GM19023 (cell line): ENCODE measurements at regions not wholly inside any gene's neighbourhood (a gene's known extent, or its start where the extent isn't known, plus 50 kb on each side); places are given as distances from the start of the nearest gene placed in this dataset.

ENCODE experiments used
- ATAC-seq: cut with Tn5 transposase; IDR thresholded peaks from one replicate; pipeline ENCODE4 v1.9.1; 2021; ENCODE audit warnings: mild to moderate bottlenecking, moderate library complexity; ENCODE audit not compliant: unreplicated experiment

- ATAC-seq: no peak
Measured at GRCh38 chr7:118563311-118563710, 338.8 kb downstream of the ANKRD7 start.

DNA sequence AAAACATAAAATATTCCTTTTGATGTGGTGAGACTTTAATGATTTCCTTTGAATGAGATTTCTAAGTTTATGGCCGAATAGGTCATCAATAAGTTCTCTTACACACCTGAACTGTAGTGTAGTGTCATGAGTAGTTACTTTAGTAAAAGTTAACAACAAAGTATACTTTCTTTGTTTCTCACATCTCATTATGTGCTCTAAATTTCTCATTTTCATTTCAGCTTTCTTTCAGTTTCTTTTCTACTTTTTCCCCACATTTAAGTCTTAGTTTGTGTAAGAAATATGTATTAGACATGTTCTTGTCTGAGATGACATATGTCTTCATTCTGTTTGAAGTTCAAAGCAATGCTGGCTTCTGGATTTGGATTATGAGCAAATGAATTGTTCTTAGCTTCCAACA is 348.1 kb downstream of the ANKRD7 start:
- no peak for ATAC-seq

DNA sequence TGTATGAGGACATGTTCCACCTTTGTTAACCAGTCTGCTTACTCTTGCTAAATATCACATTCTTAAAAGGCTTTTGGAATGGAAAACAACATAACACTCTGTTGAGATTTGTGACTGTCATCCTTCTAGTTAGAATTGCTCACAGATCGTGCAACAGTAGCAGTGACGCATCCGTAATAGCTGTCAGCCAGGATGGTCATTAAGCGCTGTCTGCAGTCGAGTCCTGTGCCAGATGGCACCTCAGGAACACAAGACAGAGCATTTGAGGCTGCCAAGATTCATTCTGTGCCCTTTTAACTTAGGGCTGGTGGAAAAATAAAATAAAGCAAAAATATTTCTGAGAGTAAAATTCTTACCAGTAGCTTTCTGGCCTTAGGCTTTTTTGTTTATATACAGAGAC is 348.6 kb downstream of the ANKRD7 start:
- no peak for ATAC-seq

DNA sequence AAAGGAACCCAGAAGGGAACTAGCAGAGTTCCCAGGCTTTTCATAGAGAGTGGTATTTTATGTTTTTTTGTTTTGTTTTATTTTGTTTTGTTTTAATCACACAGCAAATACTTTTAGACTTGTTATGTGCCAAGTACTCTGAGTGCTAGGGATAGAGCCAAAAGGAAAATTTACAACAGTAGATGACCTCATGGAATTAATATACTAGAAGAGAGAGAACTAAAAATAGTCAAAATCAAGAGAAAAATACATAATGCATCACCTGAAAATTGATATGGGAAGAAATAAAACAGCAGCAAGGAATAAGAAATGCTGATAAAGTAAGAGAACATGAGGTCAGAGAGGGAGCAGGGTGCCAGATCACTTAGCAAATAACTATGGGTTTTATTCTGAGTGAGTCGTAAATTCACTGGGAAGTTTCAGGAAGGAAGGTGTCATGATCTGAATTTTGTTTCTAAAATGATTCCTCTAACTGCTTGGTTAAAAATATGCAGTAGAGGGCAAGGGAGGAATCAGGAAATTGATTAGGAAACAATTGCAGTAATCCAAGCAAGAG is 351.0 kb downstream of the ANKRD7 start:
- ATAC-seq: no peak

DNA sequence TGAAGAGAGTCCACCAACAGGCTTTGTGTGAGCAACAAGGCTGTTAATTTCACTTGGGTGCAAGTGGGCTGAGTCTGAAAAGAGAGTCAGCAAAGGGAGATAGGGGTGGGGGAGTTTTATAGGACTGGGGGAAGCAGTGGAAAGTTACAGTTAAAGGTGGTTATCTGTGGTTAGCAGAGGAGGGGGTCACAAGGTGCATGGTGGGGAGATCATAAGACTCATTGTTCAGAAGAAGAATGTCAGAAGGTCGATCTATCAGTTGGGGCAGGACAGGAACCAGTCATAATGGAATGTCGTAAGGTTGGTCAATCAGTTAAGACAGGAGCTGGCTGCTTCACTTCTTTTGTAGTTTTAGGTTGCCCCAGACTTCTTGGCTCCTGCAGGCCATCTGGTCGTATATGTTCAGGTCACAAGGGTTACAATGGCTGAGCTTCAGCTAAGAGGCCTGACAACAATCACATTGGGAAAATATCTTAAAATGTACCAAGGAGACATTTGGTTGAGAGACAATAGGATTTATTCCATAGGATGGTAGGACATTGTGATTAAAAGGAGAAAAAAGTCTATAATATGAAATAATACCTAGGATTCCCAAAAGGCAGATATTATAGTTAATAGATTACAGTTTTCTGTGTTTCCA is 356.4 kb downstream of the ANKRD7 start:
- no peak for ATAC-seq

GRCh38 chr7:118583641-118584040 is 359.1 kb downstream of the ANKRD7 start:
- ATAC-seq: no peak

- ATAC-seq: no peak
Measured at GRCh38 chr7:118586248-118586647, 361.7 kb downstream of the ANKRD7 start.

- peak; percentile 84 for ATAC-seq
Measured at GRCh38 chr7:118590107-118590506, 365.6 kb downstream of the ANKRD7 start.

GRCh38 chr7:118602090-118602489 is 377.6 kb downstream of the ANKRD7 start:
- no peak for ATAC-seq

DNA sequence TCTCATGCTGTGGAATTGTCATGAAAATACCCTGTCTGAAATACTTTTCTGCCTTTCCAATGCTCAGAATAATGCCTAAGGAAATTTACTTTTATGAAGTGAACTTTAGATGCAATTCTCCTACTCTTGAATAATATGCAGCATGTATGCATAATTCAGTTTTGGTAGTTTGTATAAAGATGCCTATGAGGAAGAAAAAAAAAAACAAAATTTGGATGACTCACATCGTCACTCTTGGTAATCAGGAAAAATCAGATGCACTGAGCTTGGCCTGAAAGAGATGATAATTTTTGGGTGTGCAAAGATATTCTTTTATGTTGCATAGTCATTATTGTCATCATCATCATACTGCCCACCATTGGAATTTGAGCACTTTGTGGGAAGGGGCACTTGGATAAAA is 382.1 kb downstream of the ANKRD7 start:
- ATAC-seq: no peak

DNA sequence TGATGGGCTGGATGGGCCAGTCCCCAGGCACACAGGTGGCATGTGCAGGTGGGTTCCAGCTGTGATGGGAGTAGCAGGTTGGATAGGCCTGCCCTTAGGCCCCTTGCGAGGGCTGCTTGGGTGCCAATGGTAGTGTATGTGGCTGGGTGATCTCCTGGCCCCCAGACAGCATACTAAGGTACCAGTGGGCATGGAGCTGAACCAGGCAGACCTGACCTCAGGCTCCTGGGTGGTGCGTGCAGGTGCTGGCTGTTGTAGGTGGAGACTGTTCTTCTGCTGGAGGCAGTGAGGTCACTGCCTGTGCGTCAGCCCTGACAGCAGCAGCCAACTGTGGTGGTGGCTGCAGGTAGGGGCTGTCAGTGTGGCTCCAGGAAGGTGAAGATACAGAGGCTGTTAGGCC is 384.7 kb downstream of the ANKRD7 start:
- no peak for ATAC-seq

DNA sequence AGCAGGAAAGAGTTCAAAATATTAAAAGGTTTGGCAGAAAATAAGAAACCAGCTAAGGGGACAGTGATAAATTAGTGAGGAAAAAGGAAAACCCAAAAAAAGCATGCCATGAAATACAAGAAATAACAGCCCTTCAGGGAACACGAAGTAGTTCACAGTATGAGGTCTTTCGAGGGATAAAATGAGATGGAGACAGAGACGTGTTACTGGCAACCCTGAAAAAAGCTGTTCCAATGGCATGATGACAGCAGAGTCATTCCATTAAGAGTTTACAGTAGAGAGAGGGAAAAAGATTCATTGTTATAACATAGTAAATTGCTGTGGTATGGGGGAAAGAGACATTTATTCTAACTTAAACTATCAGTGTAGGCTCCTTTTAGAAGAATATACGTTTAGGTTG is 391.2 kb downstream of the ANKRD7 start:
- no peak for ATAC-seq

- ATAC-seq: no peak
Measured at GRCh38 chr7:118621810-118622360, 397.4 kb downstream of the ANKRD7 start.

DNA sequence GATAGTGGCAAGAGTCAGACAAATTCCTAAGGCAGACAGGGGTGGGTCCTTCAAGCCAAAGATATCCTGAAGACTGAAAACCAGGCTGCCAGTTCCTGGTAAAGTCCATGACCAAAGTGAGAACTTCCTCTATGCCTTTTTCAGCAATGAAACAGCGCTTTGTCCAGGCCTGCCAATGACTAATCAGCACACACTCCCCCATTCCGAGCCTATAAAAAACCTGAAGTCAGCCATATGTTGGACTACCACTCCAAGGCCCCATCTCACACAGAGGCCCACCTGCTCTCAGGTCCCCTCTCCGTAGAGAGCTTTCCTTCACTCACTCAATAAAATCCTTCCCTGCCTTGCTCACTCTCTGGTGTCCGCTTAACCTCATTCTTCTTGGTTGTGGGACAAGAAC is 402.2 kb downstream of the ANKRD7 start:
- no peak for ATAC-seq

GRCh38 chr7:118627467-118627866 is 403.0 kb downstream of the ANKRD7 start:
- no peak for ATAC-seq

DNA sequence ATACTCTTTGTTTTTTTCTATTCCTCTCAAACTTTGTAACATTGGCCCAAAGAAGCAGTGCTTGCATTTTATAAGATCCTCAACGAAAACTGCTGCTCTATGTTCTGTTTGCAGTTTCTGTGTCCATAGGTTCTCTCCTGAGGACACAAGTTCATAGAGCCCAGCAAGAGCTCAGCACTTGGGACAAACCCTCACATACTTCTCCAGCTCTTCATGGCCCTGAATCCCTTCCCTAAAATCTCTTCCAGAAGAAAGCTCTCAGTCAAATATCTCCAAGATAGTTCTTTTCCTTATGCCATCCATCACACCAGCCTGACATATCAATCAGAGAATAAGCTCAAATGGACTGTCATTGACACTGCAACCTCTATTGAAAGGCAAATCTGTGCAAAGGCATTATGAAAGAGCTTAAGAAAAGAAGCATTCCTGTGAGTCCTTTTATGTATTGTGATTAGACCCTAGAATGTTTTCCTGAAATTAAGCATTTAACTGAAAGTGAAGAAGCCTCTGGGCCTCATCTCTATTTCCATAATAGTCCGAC is 405.5 kb downstream of the ANKRD7 start:
- ATAC-seq: no peak

DNA sequence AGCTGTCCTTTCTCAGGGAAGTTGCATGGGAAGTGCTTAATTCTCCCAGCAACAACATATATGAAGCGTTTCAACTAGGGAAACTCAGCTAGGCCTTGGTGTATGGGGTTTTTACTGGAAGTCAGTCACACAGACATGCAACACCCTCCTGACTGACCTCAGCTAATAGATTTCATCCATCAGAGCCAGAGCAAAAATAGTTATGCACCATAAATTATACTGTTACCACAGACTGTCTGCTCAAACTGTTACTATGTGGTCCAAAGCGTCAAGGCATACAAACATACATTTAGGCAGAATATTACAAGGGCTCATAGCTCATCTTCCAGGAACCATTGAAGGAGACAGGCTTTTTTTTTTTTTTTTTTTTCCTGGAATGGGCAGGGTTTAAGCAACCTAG is 417.9 kb downstream of the ANKRD7 start:
- no peak for ATAC-seq

DNA sequence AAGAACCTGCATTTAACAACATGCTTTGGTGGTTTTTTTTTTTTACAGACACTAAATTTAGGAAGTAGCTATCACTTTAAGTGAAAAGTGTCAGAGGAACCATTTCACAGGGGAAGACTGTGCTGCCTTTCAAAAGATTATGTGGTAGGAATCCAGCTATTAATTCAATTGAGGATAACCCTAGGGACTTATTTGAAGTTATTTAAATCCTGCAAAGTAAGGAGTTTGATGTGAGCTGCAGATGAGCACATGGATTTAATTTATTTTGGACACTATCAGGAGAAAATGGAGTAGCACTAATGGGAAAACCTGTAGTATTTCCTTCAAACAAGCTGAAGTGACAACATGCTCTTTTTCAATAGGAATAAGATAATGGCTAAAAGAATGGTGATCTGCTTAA is 419.8 kb downstream of the ANKRD7 start:
- ATAC-seq: no peak

GRCh38 chr7:118648002-118648401 is 423.5 kb downstream of the ANKRD7 start:
- no peak for ATAC-seq

DNA sequence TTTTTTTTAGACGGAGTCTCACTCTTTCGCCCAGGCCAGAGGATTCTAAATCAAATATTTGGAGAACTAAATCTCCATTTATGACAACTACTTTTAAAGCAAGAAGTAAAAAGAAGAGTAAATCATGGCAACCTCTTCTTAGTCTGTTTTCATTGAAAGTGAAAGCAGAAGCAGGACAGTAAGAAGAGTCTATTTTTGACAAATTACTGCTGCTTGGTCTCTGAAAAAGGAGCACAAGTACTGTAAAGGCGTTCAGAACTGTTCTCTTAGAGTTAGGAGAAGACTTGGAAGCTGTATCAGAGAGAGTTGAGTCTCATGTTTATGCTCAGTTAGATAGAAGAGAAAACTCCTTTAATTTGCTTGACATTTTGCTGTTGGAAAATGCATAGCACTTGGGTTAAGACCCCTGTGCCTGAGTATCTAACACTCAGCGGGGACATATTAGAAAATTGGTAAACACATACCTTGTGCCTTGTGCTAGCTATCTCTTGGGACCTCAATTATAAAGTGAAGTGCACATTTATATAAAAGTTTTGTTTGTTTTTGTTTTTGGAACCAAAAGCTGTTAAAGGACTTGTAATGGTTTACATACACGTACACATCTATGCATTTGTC is 433.0 kb downstream of the ANKRD7 start:
- ATAC-seq: peak; percentile 82

GRCh38 chr7:118662266-118662665 is 437.8 kb downstream of the ANKRD7 start:
- ATAC-seq: no peak

- no peak for ATAC-seq
Measured at GRCh38 chr7:118664498-118664897, 440.0 kb downstream of the ANKRD7 start.
